RWPE2 (cell line): ENCODE measurements at regions not wholly inside any gene's neighbourhood (a gene's known extent, or its start where the extent isn't known, plus 50 kb on each side); places are given as distances from the start of the nearest gene placed in this dataset.
"Not testable (repeated sequence)": the region's sequence is repeated elsewhere in the genome, so short reads cannot be mapped to it uniquely, and the experiment has no call there.

ENCODE experiments used
- ATAC-seq: fragments of 200-7000 bp; cut with Tn5 transposase; 3 replicates; pipeline ENCODE4 v1.9.1; 2021; ENCODE audit warnings: low read depth
- DNase-seq: peaks from one replicate; pipeline ENCODE4 v3.0.0-alpha.2; 2020; ENCODE audit warnings: low spot score
- H3K27ac ChIP-seq: fragments of 450-650 bp; 2 replicates; pipeline ENCODE4 v1.5.1; 2017; ENCODE audit warnings: mild to moderate bottlenecking; ENCODE audit not compliant: poor library complexity, severe bottlenecking
- H3K27me3 ChIP-seq: fragments of 250-450 bp; sonication (Bioruptor Pico); 2 replicates; pipeline ENCODE4 v1.5.1; 2021; ENCODE audit warnings: mild to moderate bottlenecking, moderate library complexity; ENCODE audit not compliant: insufficient read depth, poor library complexity, severe bottlenecking
- H3K36me3 ChIP-seq: fragments of 250-450 bp; sonication (Bioruptor Pico); 2 replicates; pipeline ENCODE4 v1.5.1; 2020; ENCODE audit warnings: low read depth, mild to moderate bottlenecking, moderate library complexity
- H3K4me1 ChIP-seq: fragments of 250-450 bp; sonication (Bioruptor Pico); 2 replicates; pipeline ENCODE4 v1.5.1; 2021; ENCODE audit warnings: mild to moderate bottlenecking, moderate library complexity; ENCODE audit not compliant: insufficient read depth, poor library complexity, severe bottlenecking
- H3K4me3 ChIP-seq: fragments of 250-450 bp; sonication (Bioruptor Pico); 2 replicates; pipeline ENCODE4 v1.5.1; 2021; ENCODE audit warnings: mild to moderate bottlenecking, moderate library complexity; ENCODE audit not compliant: severe bottlenecking
- H3K9me3 ChIP-seq: fragments of 250-450 bp; sonication (Bioruptor Pico); 2 replicates; pipeline ENCODE4 v1.5.1; 2021; ENCODE audit warnings: mild to moderate bottlenecking, moderate library complexity; ENCODE audit not compliant: severe bottlenecking
- CTCF ChIP-seq: fragments of 450-650 bp; IDR thresholded peaks from one replicate; pipeline ENCODE4 v1.5.1; 2017; ENCODE audit warnings: mild to moderate bottlenecking, moderate library complexity; ENCODE audit not compliant: poor library complexity, severe bottlenecking

GRCh38 chr1:121471523-121471922 is 286.7 kb downstream of the SRGAP2C start:
- DNase-seq (no peak), ATAC-seq (no peak)
- no peaks in the 10 kb centered on the region for H3K36me3 ChIP-seq
- no peaks in the 10 kb centered on the region for H3K27me3 ChIP-seq
- TF ChIP-seq CTCF, result no peak
- no peak overlapping the region for H3K4me3 ChIP-seq
- no peak overlapping the region for H3K27ac ChIP-seq
- H3K4me1 ChIP-seq, result no peaks in the 10 kb centered on the region
- no peaks in the 10 kb centered on the region for H3K9me3 ChIP-seq

GRCh38 chr1:121472017-121472416 is 287.2 kb downstream of the SRGAP2C start:
- no peak overlapping the region for H3K4me3 ChIP-seq
- no peaks in the 10 kb centered on the region for H3K4me1 ChIP-seq
- no peak for DNase-seq
- no peak for TF ChIP-seq CTCF
- H3K9me3 ChIP-seq, result no peaks in the 10 kb centered on the region
- H3K36me3 ChIP-seq, result no peaks in the 10 kb centered on the region
- H3K27me3 ChIP-seq, result no peaks in the 10 kb centered on the region
- H3K27ac ChIP-seq, result no peak overlapping the region
- ATAC-seq, result no peak

GRCh38 chr1:121483234-121483633 is 298.5 kb downstream of the SRGAP2C start:
- Histone ChIP-seq H3K36me3 (no peaks in the 10 kb centered on the region), H3K9me3 (no peaks in the 10 kb centered on the region), H3K27me3 (no peaks in the 10 kb centered on the region), H3K4me3 (no peak overlapping the region), H3K4me1 (peaks cover 3% of the 10 kb centered on the region), H3K27ac (no peak overlapping the region)
- DNase-seq (no peak), ATAC-seq (no peak)
- no peak for TF ChIP-seq CTCF

- DNase-seq, result no peak
- no peaks in the 10 kb centered on the region for H3K27me3 ChIP-seq
- peak; percentile 53; the same call in 1 of the 3 replicates for ATAC-seq
- H3K4me1 ChIP-seq, result peaks cover 3% of the 10 kb centered on the region
- H3K4me3 ChIP-seq, result no peak overlapping the region
- H3K9me3 ChIP-seq, result no peaks in the 10 kb centered on the region
- TF ChIP-seq CTCF, result no peak
- H3K36me3 ChIP-seq, result no peaks in the 10 kb centered on the region
- H3K27ac ChIP-seq, result no peak overlapping the region
Observed at GRCh38 chr1:121483961-121484424, 299.2 kb downstream of the SRGAP2C start.

- not testable (repeated sequence) for H3K9me3 ChIP-seq, H3K27me3 ChIP-seq, H3K36me3 ChIP-seq, H3K27ac ChIP-seq, ATAC-seq, H3K4me3 ChIP-seq, H3K4me1 ChIP-seq, DNase-seq
Observed at GRCh38 chr1:121494796-121495195, 310.0 kb downstream of the SRGAP2C start.

- DNase-seq, H3K4me3 ChIP-seq, H3K27ac ChIP-seq, ATAC-seq, H3K27me3 ChIP-seq, H3K36me3 ChIP-seq, H3K4me1 ChIP-seq, H3K9me3 ChIP-seq: not testable (repeated sequence)
Observed at GRCh38 chr1:121511455-121511854, 326.7 kb downstream of the SRGAP2C start.

GRCh38 chr1:121511876-121512275 is 327.1 kb downstream of the SRGAP2C start:
- not testable (repeated sequence) for H3K27ac ChIP-seq, H3K27me3 ChIP-seq, H3K4me1 ChIP-seq, H3K36me3 ChIP-seq, ATAC-seq, DNase-seq, H3K9me3 ChIP-seq, H3K4me3 ChIP-seq
